GM12878 (cell line): ENCODE measurements at regions not wholly inside any gene's neighbourhood (a gene's known extent, or its start where the extent isn't known, plus 50 kb on each side); places are given as distances from the start of the nearest gene placed in this dataset.

Experiments
- CBFB ChIP-seq: IDR thresholded peaks from 2 replicates; pipeline ENCODE4 v1.6.1; 2016; ENCODE audit warnings: antibody characterized with exemption, low read depth
- CTCF ChIP-seq, 3 experiments: IDR thresholded peaks in 2 of 3; conservative IDR thresholded peaks in 1 of 3; 2 replicates each; pipeline ENCODE4 v1.5.1; 2011; ENCODE audit warnings: low read depth in 3 of 3, low read length in 3 of 3, mild to moderate bottlenecking in 3 of 3, control low read depth in 2 of 3, moderate library complexity in 2 of 3, inconsistent platforms in 1 of 3, mixed read lengths in 1 of 3; ENCODE audit not compliant: control insufficient read depth in 2 of 3, insufficient read depth in 1 of 3; ENCODE audit errors: extremely low read depth in 1 of 3
- EP300 ChIP-seq, 2 experiments: fragments of 150-350 bp in 1 of 2; IDR thresholded peaks; 2 replicates each; pipeline ENCODE4 v1.6.1; 2011 to 2012; ENCODE audit warnings: low read depth in 2 of 2, low read length in 2 of 2, borderline replicate concordance in 1 of 2, improper control_type of control experiment in 1 of 2, inconsistent platforms in 1 of 2; ENCODE audit not compliant: control insufficient read depth in 1 of 2
- EZH2 ChIP-seq: IDR thresholded peaks from 2 replicates; pipeline ENCODE4 v1.6.1; 2012; ENCODE audit warnings: low read depth, mild to moderate bottlenecking, control low read depth, inconsistent platforms, low read length, borderline replicate concordance; ENCODE audit not compliant: control insufficient read depth
- HCFC1 ChIP-seq: fragments of 150-350 bp; IDR thresholded peaks from 2 replicates; pipeline ENCODE4 v1.6.1; 2014; ENCODE audit warnings: low read length
- JUND ChIP-seq: IDR thresholded peaks from 2 replicates; pipeline ENCODE4 v1.6.1; 2012; ENCODE audit warnings: low read depth, mild to moderate bottlenecking, low read length, improper control_type of control experiment, moderate library complexity
- KDM1A ChIP-seq: fragments of 200-600 bp; sonication (generic); IDR thresholded peaks from 2 replicates; pipeline ENCODE4 v1.6.1; 2016; ENCODE audit warnings: borderline replicate concordance
- MXI1 ChIP-seq: fragments of 150-350 bp; IDR thresholded peaks from 2 replicates; pipeline ENCODE4 v1.6.1; 2011; ENCODE audit warnings: low read depth, mild to moderate bottlenecking, inconsistent platforms, low read length, improper control_type of control experiment
- NFXL1 ChIP-seq: fragments of 450-650 bp; IDR thresholded peaks from 2 replicates; pipeline ENCODE4 v1.6.1; 2017; ENCODE audit warnings: antibody characterized with exemption, mild to moderate bottlenecking, borderline replicate concordance
- POLR2A ChIP-seq: IDR thresholded peaks from 2 replicates; pipeline ENCODE4 v1.6.1; 2011; ENCODE audit warnings: low read depth, mild to moderate bottlenecking, low read length
- YY1 ChIP-seq: IDR thresholded peaks from 2 replicates; pipeline ENCODE4 v1.6.1; 2011; ENCODE audit warnings: low read depth, mild to moderate bottlenecking, low read length
- ZBTB33 ChIP-seq: fragments of 450-650 bp; IDR thresholded peaks from 2 replicates; pipeline ENCODE4 v1.6.1; 2017; ENCODE audit warnings: mild to moderate bottlenecking
- TF ChIP-seq, protein P1 (sequence below): fragments of 450-650 bp; IDR thresholded peaks from 2 replicates; pipeline ENCODE4 v1.6.1; 2018; ENCODE audit warnings: mild to moderate bottlenecking, low read depth, moderate library complexity; ENCODE audit not compliant: partially characterized antibody
- TF ChIP-seq, protein P2 (sequence below): IDR thresholded peaks from 2 replicates; pipeline ENCODE4 v1.6.1; 2012; ENCODE audit warnings: low read depth, low read length, improper control_type of control experiment

- TF ChIP-seq CTCF (IDR thresholded peaks at IDR 0.05 in 2 of 3, conservative IDR thresholded peaks at IDR 0.05 in 1 of 3; ENCODE audit: control insufficient read depth in 2 of 3, extremely low read depth in 1 of 3, insufficient read depth in 1 of 3, low read depth in 3 of 3, low read length in 3 of 3) (no peak), EP300 (IDR thresholded peaks at IDR 0.05; ENCODE audit: borderline replicate concordance in 1 of 2, control insufficient read depth in 1 of 2, low read depth in 2 of 2, low read length in 2 of 2) (no peak), MXI1 (no peak), JUND (no peak), EZH2 (no peak), POLR2A (no peak), HCFC1 (no peak), YY1 (no peak), CBFB (no peak), NFXL1 (no peak), ZBTB33 (no peak), KDM1A (no peak)
- TF ChIP-seq, protein P1, sequence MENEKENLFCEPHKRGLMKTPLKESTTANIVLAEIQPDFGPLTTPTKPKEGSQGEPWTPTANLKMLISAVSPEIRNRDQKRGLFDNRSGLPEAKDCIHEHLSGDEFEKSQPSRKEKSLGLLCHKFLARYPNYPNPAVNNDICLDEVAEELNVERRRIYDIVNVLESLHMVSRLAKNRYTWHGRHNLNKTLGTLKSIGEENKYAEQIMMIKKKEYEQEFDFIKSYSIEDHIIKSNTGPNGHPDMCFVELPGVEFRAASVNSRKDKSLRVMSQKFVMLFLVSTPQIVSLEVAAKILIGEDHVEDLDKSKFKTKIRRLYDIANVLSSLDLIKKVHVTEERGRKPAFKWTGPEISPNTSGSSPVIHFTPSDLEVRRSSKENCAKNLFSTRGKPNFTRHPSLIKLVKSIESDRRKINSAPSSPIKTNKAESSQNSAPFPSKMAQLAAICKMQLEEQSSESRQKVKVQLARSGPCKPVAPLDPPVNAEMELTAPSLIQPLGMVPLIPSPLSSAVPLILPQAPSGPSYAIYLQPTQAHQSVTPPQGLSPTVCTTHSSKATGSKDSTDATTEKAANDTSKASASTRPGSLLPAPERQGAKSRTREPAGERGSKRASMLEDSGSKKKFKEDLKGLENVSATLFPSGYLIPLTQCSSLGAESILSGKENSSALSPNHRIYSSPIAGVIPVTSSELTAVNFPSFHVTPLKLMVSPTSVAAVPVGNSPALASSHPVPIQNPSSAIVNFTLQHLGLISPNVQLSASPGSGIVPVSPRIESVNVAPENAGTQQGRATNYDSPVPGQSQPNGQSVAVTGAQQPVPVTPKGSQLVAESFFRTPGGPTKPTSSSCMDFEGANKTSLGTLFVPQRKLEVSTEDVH, result no peak
- TF ChIP-seq, protein P2, sequence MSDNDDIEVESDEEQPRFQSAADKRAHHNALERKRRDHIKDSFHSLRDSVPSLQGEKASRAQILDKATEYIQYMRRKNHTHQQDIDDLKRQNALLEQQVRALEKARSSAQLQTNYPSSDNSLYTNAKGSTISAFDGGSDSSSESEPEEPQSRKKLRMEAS, result no peak
Measured at GRCh38 chr12:107560165-107560898, 125.3 kb upstream of the PWP1 start.
